HG03558 (cell line): ENCODE measurements at regions not wholly inside any gene's neighbourhood (a gene's known extent, or its start where the extent isn't known, plus 50 kb on each side); places are given as distances from the start of the nearest gene placed in this dataset.
"Not testable (repeated sequence)": the region's sequence is repeated elsewhere in the genome, so short reads cannot be mapped to it uniquely, and the experiment has no call there.

Experiments used
- ATAC-seq: cut with Tn5 transposase; IDR thresholded peaks from one replicate; pipeline ENCODE4 v1.9.1; 2021; ENCODE audit warnings: moderate number of reproducible peaks; ENCODE audit not compliant: unreplicated experiment; ENCODE audit errors: extremely low read depth

DNA sequence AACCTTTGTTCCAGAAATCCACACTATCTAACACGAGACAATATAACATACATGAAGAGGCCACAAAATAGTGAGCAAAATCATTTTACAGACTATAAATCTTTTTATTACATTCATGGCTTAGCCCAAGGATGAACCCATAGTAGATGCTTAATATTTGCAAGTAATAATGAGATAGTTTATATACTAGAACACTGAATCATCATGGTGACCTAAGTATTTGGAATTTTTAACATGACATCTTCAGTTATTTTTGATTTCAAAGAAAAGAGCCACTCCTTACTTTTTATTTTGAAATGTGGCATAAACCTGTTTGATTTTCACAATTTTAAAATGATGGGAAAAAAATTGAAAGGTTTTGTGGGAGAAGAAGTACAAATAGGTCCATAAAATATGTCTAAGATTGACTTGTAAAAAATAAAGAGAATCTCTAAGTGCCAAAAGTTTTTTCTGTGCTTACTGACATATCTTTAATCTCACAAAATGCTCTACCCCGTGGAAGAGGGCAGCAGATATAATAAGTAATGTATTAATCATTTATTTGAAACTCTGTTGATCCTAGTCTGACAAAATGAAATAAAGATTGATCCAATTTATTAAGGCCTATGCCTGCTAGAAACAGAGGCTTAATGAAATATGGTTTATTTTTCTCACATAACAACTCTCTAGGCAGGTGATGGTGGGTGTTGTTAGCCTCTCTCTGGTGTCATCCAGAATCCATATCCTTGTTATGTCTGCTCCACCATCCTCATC, 224.5 kb upstream of the CENPE start:
- no peak for ATAC-seq

DNA sequence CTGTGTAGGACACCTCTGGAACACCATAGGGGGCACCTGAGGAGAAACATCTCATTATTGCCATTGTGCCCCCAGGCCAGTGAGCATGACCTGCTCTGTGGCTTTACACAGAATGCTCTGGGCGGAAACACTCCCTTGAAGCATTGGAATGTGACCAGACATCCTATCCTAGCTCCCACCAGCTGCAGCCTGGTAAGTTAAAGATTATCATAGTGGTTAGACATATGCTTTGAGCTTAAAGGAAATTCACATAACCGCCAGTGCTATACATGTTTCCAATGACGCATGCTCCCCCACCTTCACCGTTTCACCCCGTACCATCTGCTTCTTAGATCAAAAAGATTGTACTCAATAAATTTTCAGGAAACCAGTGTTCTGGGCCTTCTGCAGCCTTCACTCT, 217.7 kb upstream of the CENPE start:
- no peak for ATAC-seq

DNA sequence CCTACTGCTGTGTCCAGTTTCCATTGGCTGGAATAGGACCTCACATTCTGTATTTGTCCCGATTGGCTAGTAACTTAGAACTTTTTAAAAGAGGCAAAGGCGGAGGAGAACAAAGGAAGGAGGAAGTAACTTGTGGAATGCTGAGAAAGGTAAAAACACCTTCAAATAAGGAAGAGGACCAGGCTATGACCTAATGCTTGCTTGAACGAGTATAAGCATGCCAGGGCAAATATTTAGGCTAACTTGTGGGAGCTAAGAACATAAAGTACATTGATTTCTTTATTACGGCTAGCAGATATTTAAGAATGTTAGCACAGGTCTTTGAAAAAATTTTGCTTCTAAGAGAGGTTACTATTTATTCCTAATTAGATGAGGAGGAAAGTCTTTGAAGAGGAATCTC, 214.5 kb upstream of the CENPE start:
- not testable (repeated sequence) for ATAC-seq

DNA sequence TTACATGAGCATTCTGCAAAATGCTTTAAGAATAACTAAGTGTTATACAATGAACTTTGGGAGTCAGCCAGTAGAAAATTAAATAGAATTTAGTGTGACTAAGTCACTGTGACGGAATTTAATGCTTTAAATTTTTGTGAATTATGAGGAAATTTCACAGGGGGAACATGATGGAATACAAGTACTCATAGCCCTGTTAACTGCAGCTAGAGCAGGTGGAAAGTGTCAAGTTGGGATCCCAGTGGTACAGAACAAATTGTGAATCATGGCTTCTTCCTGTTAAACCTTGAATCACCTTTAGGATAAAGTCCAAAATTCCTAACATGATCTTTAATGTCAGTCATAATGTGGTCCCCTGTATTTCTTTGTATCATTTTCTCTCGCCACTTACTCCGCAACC, 212.2 kb upstream of the CENPE start:
- ATAC-seq, result no peak

DNA sequence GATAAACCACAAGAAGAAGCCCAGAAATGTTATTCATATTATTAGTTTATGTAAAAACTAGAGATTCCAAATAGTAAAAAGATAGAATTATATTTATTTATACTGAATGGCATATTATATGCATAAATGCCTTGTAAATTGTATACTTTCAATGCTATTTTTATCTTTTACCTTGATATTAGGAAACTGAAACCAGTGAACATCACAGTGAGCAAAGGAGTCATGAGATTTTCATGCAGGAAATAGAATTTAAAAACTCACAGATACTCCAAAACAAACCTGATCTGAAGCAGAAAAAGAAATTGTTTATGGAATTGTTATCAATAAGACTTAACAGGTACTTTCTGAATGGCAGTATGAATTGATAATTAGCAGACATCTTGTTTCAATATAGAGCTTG, 207.3 kb upstream of the CENPE start:
- peak; percentile 63 for ATAC-seq

DNA sequence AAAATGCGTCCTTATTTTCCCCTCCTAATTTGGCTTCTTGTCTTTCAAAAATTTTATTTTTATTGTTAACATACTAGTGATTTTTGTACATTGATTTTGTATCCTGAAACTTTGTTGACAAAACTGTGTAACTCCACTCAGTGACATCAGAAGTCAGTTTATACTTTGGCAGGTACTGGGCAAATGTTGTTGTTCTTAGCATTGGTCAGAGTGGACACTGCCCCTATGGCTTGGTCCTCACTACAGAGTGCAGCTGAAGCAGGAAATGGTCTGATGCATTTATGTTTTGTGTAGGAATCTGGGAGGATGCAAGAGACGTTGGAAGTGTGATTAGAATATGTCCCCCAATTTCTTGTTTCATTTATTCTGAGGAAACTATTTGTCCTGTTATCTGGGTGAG, 205.5 kb upstream of the CENPE start:
- no peak for ATAC-seq

DNA sequence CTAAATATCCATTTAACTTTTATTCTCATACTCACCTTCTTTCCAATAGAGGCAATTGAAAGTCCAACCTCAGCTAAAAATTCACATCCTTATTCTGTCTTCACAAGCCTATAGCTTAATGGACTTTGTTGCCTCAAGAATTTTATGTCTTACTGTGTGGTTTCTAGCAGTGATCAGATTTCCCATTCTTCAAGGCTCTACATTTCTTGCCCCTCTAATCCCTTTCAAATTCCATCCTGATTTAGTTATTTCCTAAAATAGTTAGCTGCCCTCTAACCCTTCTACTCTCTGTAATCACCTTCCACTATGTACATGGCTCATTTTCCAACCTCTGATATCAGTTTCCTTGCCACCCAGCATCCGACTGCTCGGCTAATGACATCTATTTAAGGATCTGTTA, 204.1 kb upstream of the CENPE start:
- ATAC-seq, result no peak

DNA sequence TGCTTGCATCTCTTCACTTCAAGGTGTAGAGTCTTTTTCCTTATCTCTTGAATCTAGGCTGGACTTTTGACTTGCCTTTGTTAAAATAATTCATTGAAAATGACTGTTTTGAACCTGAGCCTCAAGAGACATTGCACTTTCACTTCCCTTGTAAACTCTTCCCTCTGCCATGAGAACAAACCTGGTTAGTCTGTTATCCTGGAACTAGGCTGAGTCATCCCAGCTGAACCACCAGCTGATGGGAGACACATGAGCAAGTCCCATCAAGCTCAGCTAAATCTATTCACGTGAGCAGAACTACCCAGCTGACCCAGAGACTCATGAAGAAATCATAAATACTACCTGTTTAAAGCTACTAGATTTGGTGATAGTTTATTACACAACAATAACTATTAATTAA, 202.3 kb upstream of the CENPE start:
- ATAC-seq, result peak; percentile 72

DNA sequence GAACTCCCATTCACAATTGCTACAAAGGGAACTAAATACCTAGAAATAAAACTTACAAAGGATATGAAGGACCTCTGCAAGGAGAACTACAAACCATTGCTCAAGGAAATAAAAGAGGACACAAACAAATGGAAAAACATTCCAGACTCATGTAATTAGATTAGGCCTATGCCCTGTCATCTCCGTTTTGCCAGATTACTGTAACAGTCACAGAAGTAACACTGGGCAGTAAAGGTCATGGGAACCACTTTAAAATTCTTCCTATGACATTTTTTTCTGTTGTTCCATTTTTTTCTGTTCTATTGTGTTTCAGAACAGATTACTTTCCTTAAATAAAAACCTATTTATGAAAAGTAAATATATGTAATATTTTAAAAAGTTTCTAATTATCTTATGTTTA, 199.4 kb upstream of the CENPE start:
- ATAC-seq, result no peak

DNA sequence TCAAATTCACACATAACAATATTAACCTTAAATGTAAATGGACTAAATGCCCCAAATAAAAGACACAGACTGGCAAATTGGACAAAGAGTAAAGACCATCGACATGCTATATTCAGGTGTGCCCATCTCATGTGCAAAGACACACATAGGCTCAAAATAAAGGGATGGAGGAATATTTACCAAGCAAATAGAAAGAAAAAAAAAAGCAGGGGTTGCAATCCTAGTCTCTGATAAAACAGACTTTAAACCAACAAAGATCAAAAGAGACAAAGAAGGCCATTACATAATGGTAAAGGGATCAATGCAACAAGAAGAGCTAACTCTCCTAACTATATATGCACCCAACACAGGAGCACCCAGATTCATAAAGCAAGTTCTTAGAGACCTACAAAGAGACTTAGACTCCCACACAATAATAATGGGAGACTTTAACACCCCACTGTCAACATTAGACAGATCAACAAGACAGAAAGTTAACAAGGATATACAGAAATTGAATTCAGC, 189.4 kb upstream of the CENPE start:
- not testable (repeated sequence) for ATAC-seq

DNA sequence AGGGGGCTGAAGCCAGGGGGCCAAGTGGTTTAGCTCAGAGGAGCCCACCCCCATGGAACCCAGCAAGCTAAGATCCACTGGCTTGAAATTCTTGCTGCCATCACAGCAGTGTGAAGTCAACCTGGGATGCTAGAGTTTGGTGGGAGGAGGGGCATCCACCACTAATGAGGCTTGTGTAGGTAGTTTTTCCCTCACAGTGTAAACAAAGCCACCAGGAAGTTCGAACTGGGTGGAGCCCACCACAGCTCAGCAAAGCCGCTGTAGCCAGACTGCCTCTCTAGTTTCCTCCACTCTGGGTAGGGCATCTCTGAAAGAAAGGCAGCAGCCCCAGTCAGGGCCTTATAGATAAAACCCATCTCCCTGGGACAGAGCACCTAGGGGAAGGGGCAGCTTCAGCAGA, 187.4 kb upstream of the CENPE start:
- ATAC-seq, result not testable (repeated sequence)

DNA sequence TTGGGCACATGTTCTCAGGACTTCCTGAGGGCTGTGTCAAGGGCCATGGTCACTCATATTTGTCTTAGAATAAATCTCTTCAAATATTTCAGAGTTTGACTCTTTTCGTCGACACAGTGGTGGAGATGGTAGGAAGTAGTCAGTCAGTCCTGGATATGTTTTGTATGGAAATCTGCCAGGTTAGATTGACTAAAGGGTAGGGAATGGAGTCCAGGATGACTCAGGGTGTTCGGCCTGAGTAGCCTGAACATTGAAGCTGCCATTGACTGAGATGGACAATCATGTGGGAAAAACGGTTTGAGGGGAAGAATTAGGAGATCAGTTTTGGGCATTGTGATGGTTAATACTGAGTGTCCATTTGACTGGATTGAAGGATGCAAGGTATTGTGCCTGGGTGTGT, 177.1 kb upstream of the CENPE start:
- ATAC-seq, result no peak

DNA sequence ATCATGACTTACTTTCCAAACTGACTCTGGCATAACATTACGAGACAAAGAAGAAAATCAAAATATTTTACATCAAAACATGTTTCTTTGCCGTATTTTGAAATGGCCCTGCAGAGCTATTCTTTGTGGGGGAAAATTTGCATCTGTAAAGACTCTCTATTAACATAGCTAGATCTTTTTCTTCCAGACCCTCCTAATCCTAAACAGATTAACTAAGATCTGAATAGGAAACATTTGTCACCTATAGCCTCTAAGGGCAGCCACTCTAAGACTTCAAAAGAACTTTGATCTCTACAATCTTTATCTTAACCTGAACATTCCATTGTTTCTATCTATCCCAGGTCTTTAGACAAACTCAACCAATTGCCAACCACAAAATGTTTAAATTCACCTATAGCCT, 176.6 kb upstream of the CENPE start:
- ATAC-seq, result no peak

DNA sequence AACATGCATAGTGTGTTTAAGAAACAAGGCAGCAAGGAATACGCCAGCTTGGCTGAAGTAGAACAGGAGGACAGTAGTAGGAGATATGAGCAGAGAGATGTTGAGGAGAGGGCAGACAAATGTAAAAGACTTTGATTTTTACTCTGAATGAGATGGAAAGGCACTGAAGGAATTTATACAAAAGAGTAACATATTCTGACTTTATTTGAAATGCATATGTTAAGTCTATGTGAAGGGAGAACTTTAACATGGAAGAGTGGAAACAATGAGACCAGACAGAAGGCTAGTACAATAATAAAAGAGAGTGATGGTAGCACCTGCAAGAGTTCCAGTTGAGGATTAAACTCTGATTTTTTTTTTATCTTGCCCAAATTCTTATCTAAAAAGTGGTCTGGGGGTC, 176.2 kb upstream of the CENPE start:
- no peak for ATAC-seq

DNA sequence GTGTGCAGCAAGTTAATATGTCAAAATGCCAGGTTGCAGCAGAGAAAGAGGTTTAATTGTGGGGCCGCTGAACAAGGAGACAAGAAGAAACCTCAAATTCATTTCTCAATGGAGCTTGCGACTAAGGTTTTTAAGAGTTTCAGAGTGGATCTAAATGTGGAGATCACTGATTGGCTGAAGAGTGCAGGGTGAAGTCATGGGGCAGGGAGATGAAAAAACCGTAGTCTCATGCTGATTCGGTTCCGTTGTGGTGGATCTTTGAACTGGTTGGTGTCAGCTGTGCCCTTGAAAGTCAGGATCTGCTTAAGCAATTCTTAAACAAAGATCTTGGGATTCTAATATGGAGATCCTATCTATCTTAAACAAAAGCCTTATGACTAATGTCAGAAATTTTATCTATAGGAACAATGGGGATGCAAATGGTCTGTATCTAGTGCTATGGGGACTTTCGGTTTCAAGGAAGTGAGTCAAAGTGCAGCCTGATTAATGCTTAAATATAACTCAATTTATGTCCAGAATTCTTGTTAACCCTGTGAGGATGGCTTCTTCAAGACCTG, 173.9 kb upstream of the CENPE start:
- ATAC-seq, result no peak

DNA sequence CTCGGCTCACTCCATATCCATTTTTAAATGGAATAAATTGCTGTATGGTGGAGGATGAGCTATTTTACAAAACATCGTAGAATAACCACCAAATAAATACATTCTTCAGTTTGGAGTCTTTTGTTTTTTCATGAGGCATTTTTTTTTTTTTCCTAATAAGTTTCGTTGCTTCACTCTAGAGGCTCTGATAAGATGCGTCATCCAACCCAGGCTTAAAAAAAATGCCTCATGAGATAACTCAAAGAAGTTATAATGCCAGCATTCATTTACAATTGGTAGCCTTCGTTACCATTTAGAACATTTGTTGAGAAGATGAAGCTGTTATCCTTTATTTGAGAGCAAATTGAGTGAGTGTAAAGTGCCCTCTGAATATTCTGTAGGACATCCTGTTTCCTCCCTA, 172.2 kb upstream of the CENPE start:
- ATAC-seq, result no peak

DNA sequence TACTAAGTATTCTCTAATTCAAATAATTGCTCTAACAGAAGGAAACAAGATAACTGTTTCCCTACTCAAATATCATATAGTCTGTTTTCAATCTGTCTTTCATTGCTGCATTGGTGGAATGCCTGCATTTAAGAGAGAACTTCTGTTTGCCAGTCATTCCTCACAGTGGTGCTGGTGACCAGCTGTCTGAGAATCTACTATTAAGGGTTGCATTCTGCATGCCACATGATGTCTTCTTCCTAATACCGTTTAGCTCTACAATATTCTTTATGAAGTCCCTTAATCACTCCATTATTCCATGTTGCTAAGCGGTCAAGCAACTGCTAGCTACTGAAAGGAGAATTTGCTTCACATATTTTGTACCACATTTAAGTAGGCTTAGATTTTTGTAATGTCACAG, 167.1 kb upstream of the CENPE start:
- no peak for ATAC-seq

DNA sequence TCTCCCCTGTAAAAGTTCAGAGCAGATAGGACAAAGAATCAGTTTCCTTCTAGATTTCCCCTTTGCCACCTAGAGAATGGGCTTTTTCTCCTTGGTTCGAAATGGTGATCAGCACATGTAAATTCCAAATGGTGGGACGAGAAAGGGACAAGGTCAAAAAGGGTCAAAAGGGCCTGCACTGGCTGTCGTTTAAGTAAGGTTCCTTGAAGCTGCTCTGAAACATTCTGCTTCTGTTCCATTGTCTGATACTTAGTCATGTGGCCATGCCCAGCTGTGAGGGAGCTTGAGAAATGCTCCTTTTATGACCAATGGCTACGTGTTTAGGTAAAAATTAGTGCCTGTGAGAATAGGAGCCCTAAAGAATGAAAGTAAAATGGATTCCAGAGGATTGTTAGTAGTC, 165.9 kb upstream of the CENPE start:
- ATAC-seq, result no peak

DNA sequence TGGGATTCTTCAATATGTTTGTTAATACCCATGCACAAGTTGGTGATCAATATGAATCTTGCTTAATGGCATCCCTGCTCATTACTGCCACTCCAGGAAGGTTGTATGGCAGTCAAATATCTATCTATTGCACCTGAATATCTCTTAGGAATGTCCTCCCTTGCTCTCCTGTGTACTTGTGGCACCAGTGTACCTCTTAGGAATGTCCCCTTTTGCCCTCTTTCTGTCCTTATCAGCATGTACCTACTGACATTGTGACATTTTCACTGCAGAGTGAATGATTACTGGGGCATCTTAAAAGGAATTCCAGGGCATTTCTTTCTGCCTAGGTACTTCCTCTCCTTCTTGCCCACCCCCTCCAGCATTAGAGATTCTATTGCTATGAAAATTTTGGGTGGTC, 163.8 kb upstream of the CENPE start:
- no peak for ATAC-seq

DNA sequence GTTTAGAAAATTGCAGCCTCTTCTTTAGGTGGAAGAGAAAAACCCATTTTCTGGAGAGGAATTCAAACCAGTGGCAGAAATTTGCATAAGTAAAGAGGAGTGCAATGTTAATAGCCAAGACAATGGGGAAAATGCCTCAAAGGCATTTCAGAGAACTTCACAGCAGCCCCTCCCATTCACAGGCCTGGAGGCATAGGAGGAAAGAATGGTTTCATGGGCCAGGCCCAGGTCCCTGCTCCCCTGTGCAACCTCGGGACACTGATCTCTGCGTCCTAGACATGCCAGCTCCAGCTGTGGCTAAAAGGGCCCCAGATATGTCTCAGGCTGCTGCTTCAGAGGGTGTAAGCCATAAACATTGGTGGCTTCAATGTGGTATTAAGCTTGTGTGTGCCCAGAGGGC, 161.8 kb upstream of the CENPE start:
- no peak for ATAC-seq

DNA sequence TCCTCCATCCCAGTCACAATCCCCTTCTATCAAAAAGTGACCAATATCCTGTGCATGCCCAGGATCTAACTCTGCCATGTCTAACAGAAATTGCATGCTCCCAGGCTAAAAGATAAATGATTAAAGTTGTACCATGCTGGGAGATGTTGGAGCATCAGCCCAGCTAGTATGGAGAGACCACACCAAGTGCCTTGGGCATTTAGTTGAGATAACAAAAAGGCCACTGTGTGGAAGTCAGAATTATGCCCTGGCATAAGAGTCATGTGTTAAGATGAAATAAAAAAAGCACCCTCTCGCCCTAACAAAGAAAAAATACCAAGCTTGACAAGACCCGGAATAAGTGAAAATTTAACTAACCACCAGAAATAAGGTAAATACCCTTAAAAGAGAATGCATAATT, 155.9 kb upstream of the CENPE start:
- ATAC-seq, result no peak

DNA sequence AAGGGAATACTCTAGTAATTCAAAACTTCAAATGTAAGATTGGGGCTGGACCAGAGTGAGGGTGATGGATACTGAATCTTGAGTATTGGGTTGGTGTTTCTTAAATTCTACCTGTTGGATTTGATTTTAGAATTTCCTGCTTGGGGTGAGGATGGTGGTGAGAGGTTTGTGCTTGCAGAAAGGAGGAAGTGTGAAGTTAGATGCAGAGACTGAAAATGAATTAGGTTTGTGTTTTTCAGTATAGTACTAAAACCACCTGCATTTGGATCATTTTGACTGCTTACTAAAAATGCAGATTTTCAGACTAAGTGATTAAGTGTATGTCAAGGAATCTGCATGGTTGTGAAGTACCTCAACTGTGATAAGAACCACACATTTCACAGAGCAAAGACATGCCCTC, 131.5 kb upstream of the CENPE start:
- no peak for ATAC-seq
